Stimulated activated CD8-positive, alpha-beta memory T cell treated with anti-CD3 and anti-CD28 coated beads, Interleukin-4, amount 100 ng/mL, for 48 hours (primary cell): ENCODE measurements at regions not wholly inside any gene's neighbourhood (a gene's known extent, or its start where the extent isn't known, plus 50 kb on each side); places are given as distances from the start of the nearest gene placed in this dataset.

Experiments
- DNase-seq: peaks from one replicate; pipeline ENCODE4 v3.0.0-alpha.2; 2020

GRCh38 chr13:31081316-31081715, 80.4 kb downstream of the HSPH1 start:
- no peak for DNase-seq

GRCh38 chr13:31074756-31075155, 86.9 kb downstream of the HSPH1 start:
- DNase-seq, result no peak

GRCh38 chr13:31073859-31074718, 87.6 kb downstream of the HSPH1 start:
- DNase-seq, result peak; percentile 57

GRCh38 chr13:31072041-31072440, 89.7 kb downstream of the HSPH1 start:
- no peak for DNase-seq

GRCh38 chr13:31069808-31070534, 91.7 kb downstream of the HSPH1 start:
- DNase-seq, result no peak

GRCh38 chr13:31068119-31068423, 93.6 kb downstream of the HSPH1 start:
- no peak for DNase-seq

GRCh38 chr13:31067416-31068118, 94.1 kb downstream of the HSPH1 start:
- no peak for DNase-seq

GRCh38 chr13:31064636-31065035, 97.1 kb downstream of the HSPH1 start:
- DNase-seq, result no peak

- DNase-seq, result no peak
Measured at GRCh38 chr13:31063772-31064171, 97.9 kb downstream of the HSPH1 start.

GRCh38 chr13:31060655-31061054, 101.0 kb downstream of the HSPH1 start:
- no peak for DNase-seq

GRCh38 chr13:31060220-31060619, 101.5 kb downstream of the HSPH1 start:
- no peak for DNase-seq

- no peak for DNase-seq
Measured at GRCh38 chr13:31057403-31058033, 104.2 kb downstream of the HSPH1 start.

- no peak for DNase-seq
Measured at GRCh38 chr13:31056644-31057271, 104.9 kb downstream of the HSPH1 start.

- no peak for DNase-seq
Measured at GRCh38 chr13:31055589-31055988, 106.1 kb downstream of the HSPH1 start.

GRCh38 chr13:31054632-31055031, 107.1 kb downstream of the HSPH1 start:
- no peak for DNase-seq

GRCh38 chr13:31053896-31054295, 107.8 kb downstream of the HSPH1 start:
- DNase-seq, result no peak

GRCh38 chr13:31053091-31053490, 108.6 kb downstream of the HSPH1 start:
- no peak for DNase-seq

- no peak for DNase-seq
Measured at GRCh38 chr13:31052478-31052877, 109.2 kb downstream of the HSPH1 start.

GRCh38 chr13:31051999-31052398, 109.7 kb downstream of the HSPH1 start:
- no peak for DNase-seq

GRCh38 chr13:31050486-31051400, 111.0 kb downstream of the HSPH1 start:
- DNase-seq, result peak; percentile 33

GRCh38 chr13:31049833-31050232, 111.9 kb downstream of the HSPH1 start:
- no peak for DNase-seq

GRCh38 chr13:31049083-31049482, 112.6 kb downstream of the HSPH1 start:
- no peak for DNase-seq
